SK-N-SH (cell line): ENCODE measurements at regions not wholly inside any gene's neighbourhood (a gene's known extent, or its start where the extent isn't known, plus 50 kb on each side); places are given as distances from the start of the nearest gene placed in this dataset.

ENCODE experiments used
- CHD2 ChIP-seq: fragments of 150-350 bp; IDR thresholded peaks from 2 replicates; pipeline ENCODE4 v1.6.1; 2018; ENCODE audit warnings: low read length; ENCODE audit not compliant: partially characterized antibody
- EP300 ChIP-seq, 2 experiments: IDR thresholded peaks; 2 replicates each; pipeline versions ENCODE4 v1.4.0 to v1.6.1; 2012; ENCODE audit warnings: borderline replicate concordance in 1 of 2, low read depth in 1 of 2, low read length in 1 of 2
- FOXJ3 ChIP-seq: sonication (generic); formaldehyde crosslinking; IDR thresholded peaks from 2 replicates; pipeline ENCODE4 v1.5.1; 2020; ENCODE audit warnings: mild to moderate bottlenecking, missing genetic modification reagents
- GATA2 ChIP-seq: sonication (generic); formaldehyde crosslinking; IDR thresholded peaks from 2 replicates; pipeline ENCODE4 v1.5.0; 2020; ENCODE audit warnings: mild to moderate bottlenecking, missing genetic modification reagents
- RCOR1 ChIP-seq: fragments of 150-350 bp; IDR thresholded peaks from 2 replicates; pipeline ENCODE4 v1.6.1; 2017; ENCODE audit warnings: antibody characterized with exemption, low read length
- SIN3A ChIP-seq: IDR thresholded peaks from 2 replicates; pipeline ENCODE4 v1.6.1; 2012; ENCODE audit warnings: low read depth, mild to moderate bottlenecking, low read length, moderate library complexity, borderline replicate concordance
- TCF12 ChIP-seq: IDR thresholded peaks from 2 replicates; pipeline ENCODE4 v1.4.0; 2012
- TF ChIP-seq, protein P1 (sequence below): IDR thresholded peaks from 2 replicates; pipeline ENCODE4; 2012
- TF ChIP-seq, protein P2 (sequence below): fragments of 200-600 bp; sonication (generic); IDR thresholded peaks from 2 replicates; pipeline ENCODE4 v1.6.1; 2017; ENCODE audit warnings: antibody characterized with exemption, mild to moderate bottlenecking, moderate library complexity
- TF ChIP-seq, protein P3 (sequence below): IDR thresholded peaks from 2 replicates; pipeline ENCODE4 v1.4.0; 2012; ENCODE audit warnings: low read depth
- TF ChIP-seq, protein P4 (sequence below): IDR thresholded peaks from 2 replicates; pipeline ENCODE4 v1.4.0; 2012; ENCODE audit warnings: low read depth, borderline replicate concordance
- TF ChIP-seq, protein P5 (sequence below): IDR thresholded peaks from 2 replicates; pipeline ENCODE4 v1.6.1; 2012; ENCODE audit warnings: mild to moderate bottlenecking, low read depth, low read length, moderate library complexity

DNA sequence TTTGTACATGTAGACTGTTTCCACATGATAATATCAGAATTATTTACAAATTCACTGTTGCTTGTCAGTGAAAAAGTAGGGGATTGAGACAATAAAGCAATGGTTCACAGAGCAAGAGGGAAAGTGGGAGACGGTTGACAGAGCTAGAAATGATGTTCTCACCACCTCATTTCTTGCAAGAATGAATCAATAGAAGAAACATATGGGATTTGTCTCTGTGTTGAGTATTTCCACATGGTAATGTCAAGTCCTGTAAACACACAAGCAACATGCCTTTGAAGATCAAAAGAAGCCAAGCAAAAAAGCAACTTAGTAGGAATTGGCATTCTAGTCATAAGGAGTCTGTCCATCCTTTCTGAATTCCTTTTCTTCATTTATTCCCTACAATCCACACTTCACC, 1806.6 kb upstream of the AGA start:
- TF ChIP-seq, protein P1, sequence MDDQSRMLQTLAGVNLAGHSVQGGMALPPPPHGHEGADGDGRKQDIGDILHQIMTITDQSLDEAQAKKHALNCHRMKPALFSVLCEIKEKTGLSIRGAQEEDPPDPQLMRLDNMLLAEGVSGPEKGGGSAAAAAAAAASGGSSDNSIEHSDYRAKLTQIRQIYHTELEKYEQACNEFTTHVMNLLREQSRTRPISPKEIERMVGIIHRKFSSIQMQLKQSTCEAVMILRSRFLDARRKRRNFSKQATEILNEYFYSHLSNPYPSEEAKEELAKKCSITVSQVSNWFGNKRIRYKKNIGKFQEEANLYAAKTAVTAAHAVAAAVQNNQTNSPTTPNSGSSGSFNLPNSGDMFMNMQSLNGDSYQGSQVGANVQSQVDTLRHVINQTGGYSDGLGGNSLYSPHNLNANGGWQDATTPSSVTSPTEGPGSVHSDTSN, result no peak
- TF ChIP-seq GATA2, result no peak
- TF ChIP-seq, protein P2, sequence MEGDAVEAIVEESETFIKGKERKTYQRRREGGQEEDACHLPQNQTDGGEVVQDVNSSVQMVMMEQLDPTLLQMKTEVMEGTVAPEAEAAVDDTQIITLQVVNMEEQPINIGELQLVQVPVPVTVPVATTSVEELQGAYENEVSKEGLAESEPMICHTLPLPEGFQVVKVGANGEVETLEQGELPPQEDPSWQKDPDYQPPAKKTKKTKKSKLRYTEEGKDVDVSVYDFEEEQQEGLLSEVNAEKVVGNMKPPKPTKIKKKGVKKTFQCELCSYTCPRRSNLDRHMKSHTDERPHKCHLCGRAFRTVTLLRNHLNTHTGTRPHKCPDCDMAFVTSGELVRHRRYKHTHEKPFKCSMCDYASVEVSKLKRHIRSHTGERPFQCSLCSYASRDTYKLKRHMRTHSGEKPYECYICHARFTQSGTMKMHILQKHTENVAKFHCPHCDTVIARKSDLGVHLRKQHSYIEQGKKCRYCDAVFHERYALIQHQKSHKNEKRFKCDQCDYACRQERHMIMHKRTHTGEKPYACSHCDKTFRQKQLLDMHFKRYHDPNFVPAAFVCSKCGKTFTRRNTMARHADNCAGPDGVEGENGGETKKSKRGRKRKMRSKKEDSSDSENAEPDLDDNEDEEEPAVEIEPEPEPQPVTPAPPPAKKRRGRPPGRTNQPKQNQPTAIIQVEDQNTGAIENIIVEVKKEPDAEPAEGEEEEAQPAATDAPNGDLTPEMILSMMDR, result no peak
- TF ChIP-seq RCOR1, result no peak
- TF ChIP-seq SIN3A, result no peak
- TF ChIP-seq TCF12, result no peak
- TF ChIP-seq, protein P3, sequence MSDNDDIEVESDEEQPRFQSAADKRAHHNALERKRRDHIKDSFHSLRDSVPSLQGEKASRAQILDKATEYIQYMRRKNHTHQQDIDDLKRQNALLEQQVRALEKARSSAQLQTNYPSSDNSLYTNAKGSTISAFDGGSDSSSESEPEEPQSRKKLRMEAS, result no peak
- TF ChIP-seq, protein P4, sequence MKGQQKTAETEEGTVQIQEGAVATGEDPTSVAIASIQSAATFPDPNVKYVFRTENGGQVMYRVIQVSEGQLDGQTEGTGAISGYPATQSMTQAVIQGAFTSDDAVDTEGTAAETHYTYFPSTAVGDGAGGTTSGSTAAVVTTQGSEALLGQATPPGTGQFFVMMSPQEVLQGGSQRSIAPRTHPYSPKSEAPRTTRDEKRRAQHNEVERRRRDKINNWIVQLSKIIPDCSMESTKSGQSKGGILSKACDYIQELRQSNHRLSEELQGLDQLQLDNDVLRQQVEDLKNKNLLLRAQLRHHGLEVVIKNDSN, result no peak
- no peak for TF ChIP-seq CHD2
- TF ChIP-seq EP300 (IDR thresholded peaks at IDR 0.05; ENCODE audit: borderline replicate concordance in 1 of 2, low read depth in 1 of 2, low read length in 1 of 2), result no peak
- TF ChIP-seq, protein P5, sequence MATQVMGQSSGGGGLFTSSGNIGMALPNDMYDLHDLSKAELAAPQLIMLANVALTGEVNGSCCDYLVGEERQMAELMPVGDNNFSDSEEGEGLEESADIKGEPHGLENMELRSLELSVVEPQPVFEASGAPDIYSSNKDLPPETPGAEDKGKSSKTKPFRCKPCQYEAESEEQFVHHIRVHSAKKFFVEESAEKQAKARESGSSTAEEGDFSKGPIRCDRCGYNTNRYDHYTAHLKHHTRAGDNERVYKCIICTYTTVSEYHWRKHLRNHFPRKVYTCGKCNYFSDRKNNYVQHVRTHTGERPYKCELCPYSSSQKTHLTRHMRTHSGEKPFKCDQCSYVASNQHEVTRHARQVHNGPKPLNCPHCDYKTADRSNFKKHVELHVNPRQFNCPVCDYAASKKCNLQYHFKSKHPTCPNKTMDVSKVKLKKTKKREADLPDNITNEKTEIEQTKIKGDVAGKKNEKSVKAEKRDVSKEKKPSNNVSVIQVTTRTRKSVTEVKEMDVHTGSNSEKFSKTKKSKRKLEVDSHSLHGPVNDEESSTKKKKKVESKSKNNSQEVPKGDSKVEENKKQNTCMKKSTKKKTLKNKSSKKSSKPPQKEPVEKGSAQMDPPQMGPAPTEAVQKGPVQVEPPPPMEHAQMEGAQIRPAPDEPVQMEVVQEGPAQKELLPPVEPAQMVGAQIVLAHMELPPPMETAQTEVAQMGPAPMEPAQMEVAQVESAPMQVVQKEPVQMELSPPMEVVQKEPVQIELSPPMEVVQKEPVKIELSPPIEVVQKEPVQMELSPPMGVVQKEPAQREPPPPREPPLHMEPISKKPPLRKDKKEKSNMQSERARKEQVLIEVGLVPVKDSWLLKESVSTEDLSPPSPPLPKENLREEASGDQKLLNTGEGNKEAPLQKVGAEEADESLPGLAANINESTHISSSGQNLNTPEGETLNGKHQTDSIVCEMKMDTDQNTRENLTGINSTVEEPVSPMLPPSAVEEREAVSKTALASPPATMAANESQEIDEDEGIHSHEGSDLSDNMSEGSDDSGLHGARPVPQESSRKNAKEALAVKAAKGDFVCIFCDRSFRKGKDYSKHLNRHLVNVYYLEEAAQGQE, result no peak
- TF ChIP-seq FOXJ3, result no peak
